Fibroblast of lung (primary cell): ENCODE measurements at regions not wholly inside any gene's neighbourhood (a gene's known extent, or its start where the extent isn't known, plus 50 kb on each side); places are given as distances from the start of the nearest gene placed in this dataset.

Experiments used
- DNase-seq, 2 donors: peaks; one replicate each; pipeline versions ENCODE4 v3.0.0 to v3.0.0-alpha.2; 2010; ENCODE audit warnings: low read depth in 2 of 2
- H2AFZ ChIP-seq: 2 replicates; pipeline ENCODE4 v1.5.1; 2012; ENCODE audit warnings: low read length, control low read depth, inconsistent platforms
- H3K27ac ChIP-seq: 2 replicates; pipeline ENCODE4 v1.5.1; 2011; ENCODE audit warnings: low read length, control low read depth; ENCODE audit not compliant: insufficient read depth
- H3K27me3 ChIP-seq: 2 replicates; pipeline ENCODE4 v1.5.1; 2011; ENCODE audit warnings: mild to moderate bottlenecking, low read length; ENCODE audit not compliant: control insufficient read depth, insufficient read depth
- H3K36me3 ChIP-seq: 2 replicates; pipeline ENCODE4 v1.5.1; 2011; ENCODE audit warnings: low read length; ENCODE audit not compliant: control insufficient read depth, insufficient read depth
- H3K4me1 ChIP-seq: 2 replicates; pipeline ENCODE4 v1.5.1; 2011; ENCODE audit warnings: low read length; ENCODE audit not compliant: control insufficient read depth, insufficient read depth; ENCODE audit errors: extremely low read depth
- H3K4me2 ChIP-seq: 2 replicates; pipeline ENCODE4 v1.5.1; 2011; ENCODE audit warnings: low read length, control low read depth; ENCODE audit not compliant: insufficient read depth; ENCODE audit errors: extremely low read depth
- H3K4me3 ChIP-seq, 4 experiments: fragments of 200-600 bp in 1 of 4; sonication (generic) in 1 of 4; replicated peaks in 1 of 4; 2 replicates each; pipeline ENCODE4 v1.5.1; 2011 to 2016; ENCODE audit warnings: low read length in 4 of 4, low read depth in 3 of 4, mild to moderate bottlenecking in 3 of 4, control low read depth in 2 of 4, inconsistent platforms in 1 of 4, mixed read lengths in 1 of 4; ENCODE audit not compliant: insufficient read depth in 1 of 4; ENCODE audit errors: control extremely low read depth in 1 of 4
- H3K79me2 ChIP-seq: 2 replicates; pipeline ENCODE4 v1.5.1; 2012; ENCODE audit warnings: mild to moderate bottlenecking, low read length, inconsistent platforms; ENCODE audit not compliant: control insufficient read depth, insufficient read depth
- H3K9ac ChIP-seq: 2 replicates; pipeline ENCODE4 v1.5.1; 2011; ENCODE audit warnings: mild to moderate bottlenecking, low read length, control low read depth; ENCODE audit not compliant: insufficient read depth
- H3K9me3 ChIP-seq: 2 replicates; pipeline ENCODE4 v1.5.1; 2012; ENCODE audit warnings: low read depth, low read length; ENCODE audit not compliant: control insufficient read depth, insufficient read depth
- H4K20me1 ChIP-seq: 2 replicates; pipeline ENCODE4 v1.5.1; 2011; ENCODE audit warnings: low read length; ENCODE audit not compliant: control insufficient read depth, insufficient read depth; ENCODE audit errors: extremely low read depth
- CTCF ChIP-seq, 2 donors: IDR thresholded peaks in 1 of 2; conservative IDR thresholded peaks in 1 of 2; 1 replicate in 1 of 2; 2 replicates in 1 of 2; pipeline ENCODE4 v1.5.1; 2011 to 2012; ENCODE audit warnings: low read length in 2 of 2, control low read depth in 1 of 2, inconsistent platforms in 1 of 2, low read depth in 1 of 2, mild to moderate bottlenecking in 1 of 2
- EZH2 ChIP-seq: IDR thresholded peaks from 2 replicates; pipeline ENCODE4 v1.5.1; 2012; ENCODE audit warnings: low read length, control low read depth, mild to moderate bottlenecking; ENCODE audit errors: missing control alignments

- DNase-seq, result no peak
- H3K79me2 ChIP-seq, result no peaks in the 10 kb centered on the region
These were observed 129.3 kb upstream of the SSTR1 start for GRCh38 chr14:38078393-38078792.

GRCh38 chr14:38079268-38079667, 128.4 kb upstream of the SSTR1 start:
- H3K79me2 ChIP-seq, result no peaks in the 10 kb centered on the region
- H4K20me1 ChIP-seq, result no peaks in the 10 kb centered on the region
- no peaks in the 10 kb centered on the region for H3K36me3 ChIP-seq
- peak in 1 of 2 donors; percentile 42 for DNase-seq
- no peak overlapping the region for H3K4me3 ChIP-seq
- H3K9me3 ChIP-seq, result no peaks in the 10 kb centered on the region
- H3K27me3 ChIP-seq, result no peaks in the 10 kb centered on the region
- TF ChIP-seq CTCF (conservative IDR thresholded peaks at IDR 0.05 in 1 of 2, IDR thresholded peaks at IDR 0.05 in 1 of 2; ENCODE audit: low read depth in 1 of 2, low read length in 2 of 2) (no peak), EZH2 (no peak)
- H3K4me2 ChIP-seq, result no peak overlapping the region
- no peaks in the 10 kb centered on the region for H3K4me1 ChIP-seq
- H2AFZ ChIP-seq, result no peak overlapping the region
- H3K9ac ChIP-seq, result no peak overlapping the region
- H3K27ac ChIP-seq, result no peak overlapping the region

More at GRCh38 chr14:38078393-38078792, 129.3 kb upstream of the SSTR1 start:
- Histone ChIP-seq H3K9me3 (no peaks in the 10 kb centered on the region), H3K9ac (no peak overlapping the region), H3K4me2 (no peak overlapping the region), H3K36me3 (no peaks in the 10 kb centered on the region), H3K27ac (no peak overlapping the region), H2AFZ (no peak overlapping the region), H3K4me3 (no peak overlapping the region), H3K4me1 (no peaks in the 10 kb centered on the region), H4K20me1 (no peaks in the 10 kb centered on the region), H3K27me3 (no peaks in the 10 kb centered on the region)
- TF ChIP-seq CTCF (conservative IDR thresholded peaks at IDR 0.05 in 1 of 2, IDR thresholded peaks at IDR 0.05 in 1 of 2; ENCODE audit: low read depth in 1 of 2, low read length in 2 of 2), result no peak
- no peak for TF ChIP-seq EZH2

- DNase-seq, result no peak
- no peak overlapping the region for H3K9ac ChIP-seq
- no peaks in the 10 kb centered on the region for H3K4me1 ChIP-seq
- H3K9me3 ChIP-seq, result no peaks in the 10 kb centered on the region
- no peaks in the 10 kb centered on the region for H3K79me2 ChIP-seq
- no peaks in the 10 kb centered on the region for H4K20me1 ChIP-seq
- H3K4me2 ChIP-seq, result no peak overlapping the region
- H2AFZ ChIP-seq, result no peak overlapping the region
- no peak overlapping the region for H3K4me3 ChIP-seq
- no peak for TF ChIP-seq EZH2
- TF ChIP-seq CTCF (conservative IDR thresholded peaks at IDR 0.05 in 1 of 2, IDR thresholded peaks at IDR 0.05 in 1 of 2; ENCODE audit: low read depth in 1 of 2, low read length in 2 of 2), result no peak
- no peaks in the 10 kb centered on the region for H3K36me3 ChIP-seq
- H3K27me3 ChIP-seq, result no peaks in the 10 kb centered on the region
- no peak overlapping the region for H3K27ac ChIP-seq
These were observed 127.8 kb upstream of the SSTR1 start for GRCh38 chr14:38079886-38080285.
